OCI-LY7 (cell line): ENCODE measurements at regions not wholly inside any gene's neighbourhood (a gene's known extent, or its start where the extent isn't known, plus 50 kb on each side); places are given as distances from the start of the nearest gene placed in this dataset.

Source experiments
- BruUV-seq: library from RNA; stranded (reverse); fragments of 400-500 nt; replicated peaks from 2 replicates; lab custom pipeline; 2021; lab: Mats Ljungman, UMichigan
- CTCF ChIA-PET: fragments of 300-600 bp; sonication (Branson Sonifier 250); formaldehyde crosslinking; loops from one replicate; lab custom pipeline; 2022; ENCODE audit warnings: antibody characterized with exemption; ENCODE audit not compliant: unreplicated experiment; lab: Charles Lee
- POLR2A ChIA-PET: fragments of 300-600 bp; sonication (Branson Sonifier 250); formaldehyde crosslinking; loops from one replicate; lab custom pipeline; 2022; ENCODE audit warnings: antibody characterized with exemption; lab: Charles Lee
- DNase-seq: peaks from one replicate; pipeline ENCODE4 v3.0.0-alpha.2; 2015; ENCODE audit warnings: low spot score
- H2AFZ ChIP-seq: fragments of 200-600 bp; sonication (generic), shearing (Covaris generic); 2 replicates; pipeline ENCODE4 v1.6.1; 2014; ENCODE audit warnings: mild to moderate bottlenecking, antibody characterized with exemption, low read length, moderate library complexity
- H3K27ac ChIP-seq: fragments of 200-600 bp; sonication (generic); 2 replicates; pipeline ENCODE4 v1.5.1; 2014; ENCODE audit warnings: mixed run types, low read depth, mild to moderate bottlenecking, moderate library complexity, low read length, inconsistent platforms; ENCODE audit not compliant: poor library complexity, severe bottlenecking
- H3K36me3 ChIP-seq: fragments of 200-600 bp; sonication (generic); 2 replicates; pipeline ENCODE4 v1.6.1; 2014; ENCODE audit warnings: mild to moderate bottlenecking, antibody characterized with exemption, low read length, moderate library complexity, mixed read lengths; ENCODE audit not compliant: insufficient read depth
- H3K4me1 ChIP-seq: fragments of 200-600 bp; sonication (generic); 2 replicates; pipeline ENCODE4 v1.5.1; 2014; ENCODE audit warnings: mild to moderate bottlenecking, low read length; ENCODE audit not compliant: insufficient read depth, poor library complexity, severe bottlenecking
- H3K4me2 ChIP-seq: fragments of 200-600 bp; sonication (generic); 2 replicates; pipeline ENCODE4 v1.6.1; 2014; ENCODE audit warnings: mild to moderate bottlenecking, low read length
- H3K4me3 ChIP-seq: fragments of 200-600 bp; sonication (generic); 2 replicates; pipeline ENCODE4 v1.5.1; 2014; ENCODE audit warnings: mild to moderate bottlenecking, low read depth, low read length; ENCODE audit not compliant: poor library complexity, severe bottlenecking
- H3K79me2 ChIP-seq: fragments of 200-600 bp; sonication (generic); 2 replicates; pipeline ENCODE4 v1.6.1; 2016; ENCODE audit warnings: low read depth, mild to moderate bottlenecking, low read length, moderate library complexity, mixed read lengths; ENCODE audit not compliant: insufficient read depth
- H3K9me2 ChIP-seq: fragments of 200-600 bp; sonication (generic); 2 replicates; pipeline ENCODE4 v1.6.1; 2016; ENCODE audit warnings: mild to moderate bottlenecking, low read length, mixed read lengths; ENCODE audit not compliant: insufficient read depth
- H3K9me3 ChIP-seq: fragments of 200-600 bp; sonication (generic); 2 replicates; pipeline ENCODE4 v1.6.1; 2014; ENCODE audit warnings: mild to moderate bottlenecking, mixed run types, low read length, mixed read lengths
- H4K20me1 ChIP-seq: fragments of 200-600 bp; sonication (generic); 2 replicates; pipeline ENCODE4 v1.6.1; 2014; ENCODE audit warnings: mild to moderate bottlenecking, antibody characterized with exemption, low read length, moderate library complexity, mixed read lengths; ENCODE audit not compliant: insufficient read depth
- CTCF ChIP-seq: fragments of 200-600 bp; sonication (generic); conservative IDR thresholded peaks from 2 replicates; pipeline ENCODE4 v1.5.1; 2014; ENCODE audit warnings: mild to moderate bottlenecking, antibody characterized with exemption, low read length, moderate library complexity, mixed read lengths
- EZH2phosphoT487 ChIP-seq: fragments of 200-600 bp; sonication (generic); IDR thresholded peaks from 2 replicates; pipeline ENCODE4 v1.6.1; 2018; ENCODE audit warnings: low read depth, borderline replicate concordance, mild to moderate bottlenecking, mixed run types, antibody characterized with exemption, low read length, moderate library complexity, mixed read lengths
- intact Hi-C: fragments of 100-400 bp; cut with micrococcal nuclease; formaldehyde crosslinking; loops from one replicate; pipeline ENCODE4 v1.10.0; 2022; ENCODE audit not compliant: unreplicated experiment

GRCh38 chr7:80991654-80992053 is 72.8 kb upstream of the SEMA3C start:
- Histone ChIP-seq H3K36me3 (no peaks in the 10 kb centered on the region), H3K9me3 (no peaks in the 10 kb centered on the region), H3K4me1 (no peaks in the 10 kb centered on the region), H3K4me2 (no peak overlapping the region), H3K79me2 (no peaks in the 10 kb centered on the region), H3K4me3 (no peak overlapping the region), H3K27ac (no peak overlapping the region), H2AFZ (no peak overlapping the region), H3K9me2 (no peaks in the 10 kb centered on the region), H4K20me1 (no peaks in the 10 kb centered on the region)
- BruUV-seq: no TSS peak
- TF ChIP-seq CTCF (no peak), EZH2phosphoT487 (no peak)
- DNase-seq: no peak
- intact Hi-C loops: no loop called here
- CTCF ChIA-PET: no interaction called here
- POLR2A ChIA-PET: no interaction called here

DNA sequence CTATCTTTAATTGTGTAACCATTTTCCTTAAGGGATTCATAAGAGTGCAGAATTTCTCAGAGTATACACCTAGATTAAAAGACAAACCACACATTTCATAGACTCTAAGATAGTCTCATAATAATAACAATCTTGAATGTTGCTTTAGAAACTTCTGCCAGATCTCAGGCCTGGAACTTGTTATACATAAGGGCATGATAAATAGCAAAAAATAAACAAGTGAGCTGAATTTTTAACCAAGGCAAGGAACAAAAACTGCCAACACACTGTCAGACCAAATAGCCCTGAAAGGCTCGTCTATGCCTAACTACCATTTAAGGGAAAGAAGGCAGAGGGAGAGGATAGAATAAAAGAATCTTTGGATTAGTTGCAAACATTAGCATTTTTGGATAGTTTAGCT is 65.8 kb upstream of the SEMA3C start:
- Histone ChIP-seq H3K4me2 (no peak overlapping the region), H3K4me1 (no peaks in the 10 kb centered on the region), H3K9me2 (no peaks in the 10 kb centered on the region), H3K4me3 (no peak overlapping the region), H3K27ac (no peak overlapping the region), H3K36me3 (no peaks in the 10 kb centered on the region), H3K9me3 (no peaks in the 10 kb centered on the region), H3K79me2 (no peaks in the 10 kb centered on the region), H4K20me1 (no peaks in the 10 kb centered on the region), H2AFZ (no peak overlapping the region)
- BruUV-seq: no TSS peak
- ChIA-PET CTCF (no interaction called here), POLR2A (interaction anchor here (0.6 kb wide), 1 partner anchor 27 kb away, joined by 3 read pairs; no protein-coding TSS in a partner anchor)
- no peak for TF ChIP-seq CTCF
- no peak for TF ChIP-seq EZH2phosphoT487
- intact Hi-C loops: no loop called here
- no peak for DNase-seq

- H3K79me2 ChIP-seq: no peaks in the 10 kb centered on the region
These were observed 62.6 kb upstream of the SEMA3C start for GRCh38 chr7:80981405-80981804.

More at GRCh38 chr7:80981405-80981804, 62.6 kb upstream of the SEMA3C start:
- H3K9me3 ChIP-seq: no peaks in the 10 kb centered on the region
- TF ChIP-seq EZH2phosphoT487: no peak
- TF ChIP-seq CTCF: no peak
- H3K27ac ChIP-seq: no peak overlapping the region
- intact Hi-C loops: no loop called here
- no peaks in the 10 kb centered on the region for H3K9me2 ChIP-seq
- POLR2A ChIA-PET: no interaction called here
- no peak overlapping the region for H2AFZ ChIP-seq
- no peaks in the 10 kb centered on the region for H3K4me1 ChIP-seq
- no peak overlapping the region for H3K4me3 ChIP-seq
- no peak overlapping the region for H3K4me2 ChIP-seq
- CTCF ChIA-PET: no interaction called here
- no TSS peak for BruUV-seq
- no peaks in the 10 kb centered on the region for H3K36me3 ChIP-seq
- no peaks in the 10 kb centered on the region for H4K20me1 ChIP-seq
- DNase-seq: no peak
